ENCODE measurements at regions not wholly inside any gene's neighbourhood (a gene's known extent, or its start where the extent isn't known, plus 50 kb on each side); places are given as distances from the start of the nearest gene placed in this dataset.
"Not testable (repeated sequence)": the region's sequence is repeated elsewhere in the genome, so short reads cannot be mapped to it uniquely, and the experiment has no call there.

GRCh38 chr2:145007093-145007959, 487.4 kb upstream of the ZEB2 start:
- peak; percentile 47 for DNase-seq

- DNase-seq: no peak
Observed at GRCh38 chr2:145002624-145003023, 482.7 kb upstream of the ZEB2 start.

DNA sequence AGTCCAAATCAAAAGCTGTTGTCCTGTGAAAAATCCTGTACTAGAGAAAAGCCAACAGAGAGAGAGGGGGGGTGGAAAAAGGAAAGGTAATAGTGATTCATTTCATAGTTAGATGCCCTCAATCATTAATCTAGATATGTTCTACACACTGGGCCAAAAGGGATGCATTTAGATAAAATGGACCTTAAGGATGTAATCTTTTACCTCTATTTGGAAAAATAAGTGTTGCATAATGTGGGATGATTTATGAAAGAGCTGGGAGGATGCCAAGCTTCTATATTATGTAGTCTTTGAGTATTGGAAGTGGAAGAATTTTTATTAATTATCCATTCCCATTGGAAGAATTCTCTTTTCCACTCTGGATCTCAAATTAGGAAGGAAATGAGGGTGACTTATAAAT, 480.5 kb upstream of the ZEB2 start:
- no peak for DNase-seq

DNA sequence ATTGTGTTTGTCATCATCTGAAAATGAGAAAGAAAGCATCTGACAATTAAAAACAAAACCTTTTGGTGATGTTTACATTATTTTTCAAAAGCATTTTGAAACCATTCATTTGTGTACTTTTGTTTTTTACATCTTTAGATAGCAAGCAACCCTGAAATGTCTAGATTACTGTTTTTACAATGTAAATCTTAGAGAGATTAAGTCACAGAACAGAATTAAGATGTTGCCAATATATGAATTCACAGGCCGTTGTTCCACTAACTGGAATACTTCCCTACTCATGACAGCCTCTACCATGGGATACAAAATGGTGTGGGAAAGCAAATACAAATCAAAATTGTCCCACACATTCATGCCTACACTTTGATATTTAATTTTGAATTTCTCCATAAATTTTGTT, 480.0 kb upstream of the ZEB2 start:
- no peak for DNase-seq

GRCh38 chr2:144999071-144999875, 479.4 kb upstream of the ZEB2 start:
- no peak for DNase-seq

- DNase-seq: no peak
Observed at GRCh38 chr2:144998435-144998834, 478.5 kb upstream of the ZEB2 start.

DNA sequence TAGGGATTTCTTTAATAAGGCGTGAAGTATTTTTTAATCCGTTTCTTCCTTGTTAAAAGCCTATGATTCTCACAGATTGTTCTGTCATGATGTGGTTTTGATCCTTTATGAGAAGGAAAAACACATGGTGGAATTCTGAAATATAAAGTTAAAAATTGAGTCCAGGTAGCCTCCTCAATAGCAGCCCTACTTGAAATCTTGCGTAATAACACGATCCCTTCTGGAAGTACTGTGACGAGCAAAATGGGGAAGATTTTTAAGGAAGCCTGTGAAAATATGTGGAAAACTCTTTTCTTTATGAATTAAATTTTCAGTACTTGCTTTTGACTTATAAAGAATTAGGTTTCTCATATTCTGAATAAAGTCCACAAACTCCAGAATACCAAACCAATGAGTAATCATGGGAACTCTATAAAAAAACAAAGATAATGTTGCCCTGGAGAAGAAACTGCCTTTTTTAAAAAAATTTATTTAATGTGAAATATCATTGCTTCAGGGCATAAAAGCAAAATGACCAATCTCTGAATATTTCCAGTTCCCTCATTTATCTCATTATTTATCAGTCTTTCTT, 476.4 kb upstream of the ZEB2 start:
- DNase-seq: no peak

DNA sequence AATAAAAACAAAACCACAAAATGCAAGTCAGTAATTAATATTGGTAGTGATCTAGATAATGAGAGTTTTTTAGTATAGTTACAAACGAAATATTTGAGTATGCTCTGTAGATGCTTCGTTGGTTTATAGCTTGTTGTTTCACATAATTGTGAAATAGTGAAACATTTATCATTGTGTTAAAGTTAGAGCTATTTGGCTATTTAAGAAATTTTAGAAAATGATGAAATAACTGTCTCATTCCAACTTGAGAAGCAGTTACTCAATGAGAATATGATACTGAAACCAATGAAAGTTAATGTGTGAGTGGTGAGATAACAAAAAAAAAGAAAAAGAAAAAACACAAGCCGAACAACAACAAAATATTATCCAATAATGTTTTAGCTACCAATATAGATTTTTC, 475.6 kb upstream of the ZEB2 start:
- DNase-seq: peak; percentile 51

- DNase-seq: no peak
Observed at GRCh38 chr2:144990661-144991060, 470.7 kb upstream of the ZEB2 start.

DNA sequence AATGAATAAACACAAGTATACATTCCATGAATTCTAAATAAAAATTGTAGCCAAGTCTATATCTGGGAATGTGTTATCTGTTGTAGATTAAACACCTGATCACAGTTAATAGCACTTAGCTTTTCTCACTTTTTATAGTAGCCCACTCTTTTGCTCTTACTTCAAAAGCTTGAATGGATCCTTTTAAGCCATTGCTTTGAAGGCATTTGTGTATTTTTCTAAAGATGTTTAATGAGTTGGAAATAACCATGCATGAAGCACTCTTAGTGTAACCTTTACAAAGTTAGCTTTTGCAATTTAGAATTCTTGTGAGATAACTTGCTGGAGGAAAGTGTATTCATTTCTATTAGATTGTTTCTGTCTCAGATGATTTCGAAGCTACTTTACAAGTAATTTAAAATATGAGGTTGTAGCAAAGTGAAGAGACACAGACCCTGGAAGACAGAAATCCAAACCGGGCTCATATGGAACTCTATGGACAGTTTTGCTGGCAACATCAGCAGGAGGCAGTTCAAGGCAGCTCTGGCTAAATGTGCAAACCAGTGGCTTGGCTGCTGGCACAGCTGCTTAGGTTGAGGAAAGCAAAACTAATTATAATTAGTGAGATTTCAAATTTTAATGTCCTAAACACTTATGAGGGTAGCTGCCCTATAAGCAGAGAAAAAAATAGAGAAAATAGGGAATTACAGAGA, 469.8 kb upstream of the ZEB2 start:
- no peak for DNase-seq

DNA sequence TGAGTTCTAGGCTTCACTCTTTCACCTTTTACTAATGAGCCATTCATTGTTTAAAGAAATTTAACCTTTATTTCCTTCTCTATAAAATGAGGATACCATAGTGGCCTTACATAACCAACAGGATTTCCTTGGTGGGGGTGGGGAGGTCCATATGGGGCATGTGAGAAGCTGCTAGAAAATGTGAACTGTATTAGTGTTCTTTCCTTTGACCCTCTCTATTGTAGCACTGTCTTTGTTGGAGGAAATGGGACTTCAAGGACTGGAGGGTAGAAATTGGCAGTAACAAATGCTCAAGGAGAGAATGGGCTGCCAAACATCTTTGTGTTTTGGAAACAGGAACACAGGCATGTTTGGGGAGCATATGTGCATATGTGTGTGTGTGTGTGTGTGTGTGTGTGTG, 468.7 kb upstream of the ZEB2 start:
- DNase-seq: no peak

DNA sequence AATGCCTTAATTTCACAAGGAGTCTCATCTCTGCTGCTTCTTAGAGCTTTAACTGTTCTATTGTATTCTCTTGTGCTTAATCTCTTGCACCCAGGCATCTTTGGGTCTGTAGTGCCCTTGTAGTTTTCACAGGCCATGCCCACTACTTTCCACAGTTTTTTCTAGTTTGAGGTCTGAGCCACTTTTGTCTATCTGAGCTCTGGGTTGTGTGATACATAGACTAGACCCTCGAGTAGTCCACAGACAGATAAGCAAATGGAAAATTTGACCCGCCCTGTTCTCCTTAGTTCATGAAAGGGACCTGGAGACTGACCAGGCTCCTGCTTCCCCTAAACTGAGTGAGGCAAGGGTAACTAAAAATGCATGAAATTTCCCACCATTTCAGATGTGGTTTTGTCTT, 466.8 kb upstream of the ZEB2 start:
- DNase-seq: no peak

DNA sequence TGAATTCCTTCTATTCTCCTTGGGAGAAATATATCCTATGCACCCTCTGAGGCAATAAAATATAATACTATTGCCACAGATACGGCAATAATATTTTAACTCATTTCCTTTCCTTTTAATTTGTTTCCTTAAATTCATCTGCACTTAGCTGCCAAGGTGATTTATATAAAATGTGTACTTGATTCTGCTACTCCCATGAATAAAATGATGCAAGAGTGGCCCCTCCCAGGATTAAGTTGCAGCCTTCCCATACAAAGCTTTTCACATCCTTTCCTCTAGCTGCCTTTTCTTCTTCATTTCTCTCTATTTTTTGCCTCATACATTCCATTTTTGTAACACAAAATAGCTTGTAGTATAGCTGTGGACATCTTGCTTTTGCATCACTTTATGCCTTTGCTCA, 464.1 kb upstream of the ZEB2 start:
- DNase-seq: no peak

DNA sequence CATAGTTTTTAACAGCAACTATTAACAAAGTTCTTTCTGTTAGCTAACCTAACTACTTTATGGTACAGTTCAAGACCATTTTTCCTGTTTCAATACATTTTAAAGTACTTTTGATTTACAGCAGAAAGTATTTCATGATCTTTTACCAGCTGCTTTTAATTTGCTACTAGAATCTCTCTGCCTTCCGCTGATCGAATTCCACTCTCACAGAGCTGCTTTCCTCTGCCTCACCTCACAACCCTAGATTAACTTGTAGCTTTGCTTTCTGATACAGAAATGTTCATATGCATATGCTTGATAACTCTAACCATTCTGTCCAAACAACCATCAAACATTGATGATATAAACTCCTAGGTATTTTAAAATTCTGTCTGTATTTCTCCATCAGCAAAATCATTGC, 463.2 kb upstream of the ZEB2 start:
- DNase-seq: no peak

DNA sequence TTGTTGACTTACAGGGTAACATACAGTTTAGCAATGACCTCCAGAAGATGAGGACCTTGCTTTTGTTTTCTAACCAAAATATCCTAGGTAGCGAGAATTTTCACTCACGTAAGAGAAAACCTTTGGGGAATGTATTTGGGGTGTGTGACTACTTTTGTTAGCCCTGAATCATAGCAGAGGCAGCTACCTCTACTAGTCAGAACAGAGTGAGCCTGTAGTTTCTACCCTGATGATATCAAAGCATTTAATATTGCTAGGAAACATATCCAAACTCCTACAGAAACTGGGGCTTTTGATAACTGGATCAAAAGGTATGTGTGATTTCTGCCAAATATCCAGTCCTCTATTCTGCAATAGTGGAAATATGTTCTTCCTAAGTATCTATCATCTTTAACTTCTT, 462.6 kb upstream of the ZEB2 start:
- no peak for DNase-seq

- DNase-seq: no peak
Observed at GRCh38 chr2:144975881-144976280, 456.0 kb upstream of the ZEB2 start.

DNA sequence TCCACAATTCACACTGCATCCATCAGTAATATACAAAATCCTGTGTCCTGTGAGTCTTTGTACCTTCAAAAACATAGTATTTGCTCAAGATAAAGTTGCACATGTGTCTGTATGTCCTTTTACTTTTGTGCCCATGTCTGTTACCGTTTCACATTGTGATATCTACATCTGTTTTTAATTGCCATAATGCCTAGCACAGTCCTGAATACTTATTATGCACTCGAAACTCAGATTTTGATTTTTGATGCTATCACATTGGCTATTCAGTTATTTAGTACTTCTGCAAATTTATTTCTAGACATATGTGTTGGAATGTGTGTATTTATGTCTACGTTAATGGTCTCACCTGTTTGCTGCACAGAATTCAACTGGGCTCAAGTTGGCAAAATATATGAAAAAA, 452.8 kb upstream of the ZEB2 start:
- DNase-seq: no peak

DNA sequence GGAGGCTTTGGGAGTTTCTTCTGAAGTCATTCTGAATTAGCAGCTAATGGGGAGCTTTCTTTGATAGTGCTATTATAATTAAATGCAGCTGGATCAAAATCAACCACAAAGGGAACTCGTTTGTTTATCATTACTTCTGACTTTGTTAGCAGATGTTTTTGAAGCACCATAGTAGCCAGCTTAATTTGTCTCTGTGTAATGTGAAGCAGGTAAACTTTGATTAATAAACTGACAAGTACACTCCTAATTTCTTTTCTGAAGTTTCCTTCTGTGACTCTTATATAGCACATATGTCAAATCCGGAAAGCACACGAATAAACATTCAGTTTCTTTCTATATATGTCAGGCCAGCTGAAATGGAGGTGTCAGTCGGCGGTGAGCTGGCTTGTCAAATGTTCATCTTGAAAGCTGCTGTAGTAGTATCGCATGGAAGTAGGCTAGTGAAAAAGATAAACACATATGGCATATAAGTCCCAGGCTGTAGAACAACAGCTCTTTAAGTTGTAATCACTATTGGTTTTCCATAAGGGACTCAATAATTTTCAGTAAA, 451.9 kb upstream of the ZEB2 start:
- no peak for DNase-seq

GRCh38 chr2:144970410-144970809, 450.5 kb upstream of the ZEB2 start:
- not testable (repeated sequence) for DNase-seq

DNA sequence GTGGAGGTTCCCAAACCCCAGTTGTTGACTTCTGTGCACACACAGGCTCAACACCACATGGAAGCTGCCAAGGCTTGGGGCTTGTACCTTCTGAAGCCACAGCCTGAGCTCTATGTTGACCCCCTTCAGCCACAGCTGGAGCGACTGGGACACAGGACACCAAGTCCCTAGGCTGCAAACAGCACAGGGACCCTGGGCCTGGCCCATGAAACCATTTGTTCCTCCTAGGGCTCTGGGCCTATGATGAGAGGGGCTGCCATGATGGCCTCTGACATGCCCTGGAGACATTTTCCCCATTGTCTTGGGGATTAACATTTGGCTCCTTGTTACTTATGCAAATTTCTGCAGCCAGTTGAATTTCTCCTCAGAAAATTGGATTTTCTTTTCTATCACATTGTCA, 449.6 kb upstream of the ZEB2 start:
- not testable (repeated sequence) for DNase-seq

GRCh38 chr2:144967961-144968360, 448.0 kb upstream of the ZEB2 start:
- DNase-seq: no peak

GRCh38 chr2:144965172-144965571, 445.3 kb upstream of the ZEB2 start:
- no peak for DNase-seq

GRCh38 chr2:144963031-144963430, 443.1 kb upstream of the ZEB2 start:
- DNase-seq: no peak
